ENCODE measurements at regions not wholly inside any gene's neighbourhood (a gene's known extent, or its start where the extent isn't known, plus 50 kb on each side); places are given as distances from the start of the nearest gene placed in this dataset.

GRCh38 chr5:158560170-158560569 is 539.5 kb downstream of the EBF1 start:
- peaks cover 12% of the 10 kb centered on the region for H3K4me1 Mint-ChIP-seq
- WGBS (ENCODE audit: insufficient coverage), result 49% methylated on average over 6 of the region's 6 CpGs

GRCh38 chr5:158559643-158560042 is 540.1 kb downstream of the EBF1 start:
- H3K79me2 ChIP-seq (ENCODE audit: insufficient read depth, low read length), result no peaks in the 10 kb centered on the region
- H3K36me3 Mint-ChIP-seq, result no peaks in the 10 kb centered on the region
- H3K4me2 ChIP-seq (replicated peaks; ENCODE audit: extremely low read depth, low read length, poor library complexity, severe bottlenecking), result no peak overlapping the region
- peaks cover 0 to 5% (median 2%) of the 10 kb centered on the region in 7 donors for H3K9me3 Mint-ChIP-seq
- H3K27me3 ChIP-seq (ENCODE audit: control insufficient read depth in 2 of 2, insufficient read depth in 2 of 2, low read length in 2 of 2), result peaks cover 0 to 2% of the 10 kb centered on the region in 2 donors
- no peak overlapping the region for H3K9ac ChIP-seq (ENCODE audit: insufficient read depth, low read length, poor library complexity, severe bottlenecking)
- no peak for DNase-seq
- H2AFZ ChIP-seq (ENCODE audit: insufficient read depth, low read depth, low read length, poor library complexity, severe bottlenecking), result no peak overlapping the region
- peaks cover 0 to 5% (median 2%) of the 10 kb centered on the region in 3 donors for H3K27me3 Mint-ChIP-seq (ENCODE audit: low read depth in 3 of 3)
- no peaks in the 10 kb centered on the region for H4K20me1 ChIP-seq (ENCODE audit: insufficient read depth, low read length)
- peaks cover 7% of the 10 kb centered on the region for H3K4me1 Mint-ChIP-seq
- H3K27ac ChIP-seq (ENCODE audit: low read depth in 1 of 2, low read length in 2 of 2), result no peak overlapping the region
- no peak overlapping the region for H3K4me3 Mint-ChIP-seq
- no peak overlapping the region for H3K27ac Mint-ChIP-seq
- H3K9me3 ChIP-seq (replicated peaks in 1 of 2; ENCODE audit: control insufficient read depth in 1 of 2, insufficient read depth in 1 of 2, low read length in 2 of 2), result no peaks in the 10 kb centered on the region
- intact Hi-C loops (cut with micrococcal nuclease), result no loop called here
- no peak overlapping the region for H3K4me3 ChIP-seq (replicated peaks in 1 of 3; ENCODE audit: low read depth in 2 of 3, low read length in 3 of 3)
- H3K4me1 ChIP-seq (ENCODE audit: control insufficient read depth in 1 of 2, insufficient read depth in 2 of 2, low read length in 2 of 2), result peaks cover 0 to 5% of the 10 kb centered on the region in 2 donors
- TF ChIP-seq, protein P1, sequence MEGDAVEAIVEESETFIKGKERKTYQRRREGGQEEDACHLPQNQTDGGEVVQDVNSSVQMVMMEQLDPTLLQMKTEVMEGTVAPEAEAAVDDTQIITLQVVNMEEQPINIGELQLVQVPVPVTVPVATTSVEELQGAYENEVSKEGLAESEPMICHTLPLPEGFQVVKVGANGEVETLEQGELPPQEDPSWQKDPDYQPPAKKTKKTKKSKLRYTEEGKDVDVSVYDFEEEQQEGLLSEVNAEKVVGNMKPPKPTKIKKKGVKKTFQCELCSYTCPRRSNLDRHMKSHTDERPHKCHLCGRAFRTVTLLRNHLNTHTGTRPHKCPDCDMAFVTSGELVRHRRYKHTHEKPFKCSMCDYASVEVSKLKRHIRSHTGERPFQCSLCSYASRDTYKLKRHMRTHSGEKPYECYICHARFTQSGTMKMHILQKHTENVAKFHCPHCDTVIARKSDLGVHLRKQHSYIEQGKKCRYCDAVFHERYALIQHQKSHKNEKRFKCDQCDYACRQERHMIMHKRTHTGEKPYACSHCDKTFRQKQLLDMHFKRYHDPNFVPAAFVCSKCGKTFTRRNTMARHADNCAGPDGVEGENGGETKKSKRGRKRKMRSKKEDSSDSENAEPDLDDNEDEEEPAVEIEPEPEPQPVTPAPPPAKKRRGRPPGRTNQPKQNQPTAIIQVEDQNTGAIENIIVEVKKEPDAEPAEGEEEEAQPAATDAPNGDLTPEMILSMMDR (IDR thresholded peaks at IDR 0.05), result no peak
- no CpG with 5 or more reads among the region's 7 CpGs for WGBS (ENCODE audit: insufficient coverage)
- H3K36me3 ChIP-seq (replicated peaks in 1 of 2; ENCODE audit: control insufficient read depth in 1 of 2, insufficient read depth in 2 of 2, low read length in 2 of 2), result no peaks in the 10 kb centered on the region

More at GRCh38 chr5:158560170-158560569, 539.5 kb downstream of the EBF1 start:
- H2AFZ ChIP-seq (ENCODE audit: insufficient read depth, low read depth, low read length, poor library complexity, severe bottlenecking), result no peak overlapping the region
- no peak overlapping the region for H3K4me3 ChIP-seq (replicated peaks in 1 of 3; ENCODE audit: low read depth in 2 of 3, low read length in 3 of 3)
- peaks cover 0 to 2% of the 10 kb centered on the region in 2 donors for H3K27me3 ChIP-seq (ENCODE audit: control insufficient read depth in 2 of 2, insufficient read depth in 2 of 2, low read length in 2 of 2)
- no peak for DNase-seq
- H3K4me2 ChIP-seq (replicated peaks; ENCODE audit: extremely low read depth, low read length, poor library complexity, severe bottlenecking), result no peak overlapping the region
- Mint-ChIP-seq H3K9me3 (peaks cover 0 to 5% (median 2%) of the 10 kb centered on the region in 7 donors), H3K27ac (peak overlapping the region in 1 of 7 donors; percentile 23), H3K4me3 (no peak overlapping the region), H3K27me3 (ENCODE audit: low read depth in 3 of 3) (peaks cover 0 to 5% (median 2%) of the 10 kb centered on the region in 3 donors), H3K36me3 (no peaks in the 10 kb centered on the region)
- no peaks in the 10 kb centered on the region for H3K79me2 ChIP-seq (ENCODE audit: insufficient read depth, low read length)
- H3K9ac ChIP-seq (ENCODE audit: insufficient read depth, low read length, poor library complexity, severe bottlenecking), result no peak overlapping the region
- peaks cover 0 to 10% of the 10 kb centered on the region in 2 donors for H3K4me1 ChIP-seq (ENCODE audit: control insufficient read depth in 1 of 2, insufficient read depth in 2 of 2, low read length in 2 of 2)
- intact Hi-C loops (cut with micrococcal nuclease), result no loop called here
- H3K27ac ChIP-seq (ENCODE audit: low read depth in 1 of 2, low read length in 2 of 2), result no peak overlapping the region
- TF ChIP-seq, protein P1 (IDR thresholded peaks at IDR 0.05), result no peak
- H3K9me3 ChIP-seq (replicated peaks in 1 of 2; ENCODE audit: control insufficient read depth in 1 of 2, insufficient read depth in 1 of 2, low read length in 2 of 2), result no peaks in the 10 kb centered on the region
- no peaks in the 10 kb centered on the region for H3K36me3 ChIP-seq (replicated peaks in 1 of 2; ENCODE audit: control insufficient read depth in 1 of 2, insufficient read depth in 2 of 2, low read length in 2 of 2)
- H4K20me1 ChIP-seq (ENCODE audit: insufficient read depth, low read length), result no peaks in the 10 kb centered on the region
